Panc1 (cell line): ENCODE measurements at regions not wholly inside any gene's neighbourhood (a gene's known extent, or its start where the extent isn't known, plus 50 kb on each side); places are given as distances from the start of the nearest gene placed in this dataset.

Experiments used
- ATAC-seq: fragments of 200-7000 bp; cut with Tn5 transposase; 2 replicates; pipeline ENCODE4 v1.9.1; 2020; ENCODE audit warnings: mild to moderate bottlenecking, moderate library complexity
- BruUV-seq: library from RNA; stranded (reverse); fragments of 400-500 nt; replicated peaks from 2 replicates; lab custom pipeline; 2021; lab: Mats Ljungman, UMichigan
- CTCF ChIA-PET: fragments of 300-600 bp; sonication (Branson Sonifier 250); formaldehyde crosslinking; loops from one replicate; lab custom pipeline; 2022; ENCODE audit warnings: antibody characterized with exemption; lab: Charles Lee
- POLR2A ChIA-PET: fragments of 300-600 bp; sonication (Branson Sonifier 250); formaldehyde crosslinking; loops from one replicate; lab custom pipeline; 2022; ENCODE audit warnings: antibody characterized with exemption; lab: Charles Lee
- DNase-seq: peaks from one replicate; pipeline ENCODE4 v3.0.0-alpha.2; 2010; ENCODE audit warnings: low read depth, low spot score
- H3K27ac ChIP-seq: 2 replicates; pipeline ENCODE4 v1.5.1; 2011; ENCODE audit warnings: mild to moderate bottlenecking, low read length, inconsistent platforms
- H3K27me3 ChIP-seq: fragments of 200-500 bp; sonication (Bioruptor generic); 2 replicates; pipeline ENCODE4 v1.6.0; 2014; ENCODE audit warnings: low read length, inconsistent platforms; ENCODE audit not compliant: control insufficient read depth, insufficient read depth
- H3K36me3 ChIP-seq: fragments of 200-500 bp; sonication (Bioruptor generic); 2 replicates; pipeline ENCODE4 v1.5.1; 2014; ENCODE audit warnings: inconsistent platforms, mild to moderate bottlenecking, low read length, moderate library complexity; ENCODE audit not compliant: control insufficient read depth, insufficient read depth
- H3K4me1 ChIP-seq: 2 replicates; pipeline ENCODE4 v1.5.1; 2011; ENCODE audit warnings: inconsistent platforms, mild to moderate bottlenecking, low read length, moderate library complexity; ENCODE audit not compliant: control insufficient read depth, insufficient read depth
- H3K4me3 ChIP-seq, 2 experiments: 2 replicates each; pipeline ENCODE4 v1.5.1; 2011 to 2012; ENCODE audit warnings: low read depth in 2 of 2, low read length in 2 of 2, mild to moderate bottlenecking in 2 of 2, inconsistent platforms in 1 of 2, moderate library complexity in 1 of 2
- H3K9me3 ChIP-seq: fragments of 200-500 bp; sonication (Bioruptor generic); 2 replicates; pipeline ENCODE4 v1.5.1; 2014; ENCODE audit warnings: low read depth, mild to moderate bottlenecking, inconsistent platforms, low read length, moderate library complexity; ENCODE audit not compliant: control insufficient read depth, insufficient read depth
- CTCF ChIP-seq: fragments of 450-650 bp; IDR thresholded peaks from 2 replicates; pipeline ENCODE4 v1.5.1; 2017; ENCODE audit warnings: mild to moderate bottlenecking
- POLR2AphosphoS5 ChIP-seq: IDR thresholded peaks from 2 replicates; pipeline ENCODE4 v1.6.1; 2012; ENCODE audit warnings: mild to moderate bottlenecking, low read depth, low read length, moderate library complexity
- REST ChIP-seq, 2 experiments: IDR thresholded peaks; 2 replicates each; pipeline ENCODE4 v1.6.1; 2011 to 2012; ENCODE audit warnings: low read depth in 2 of 2, control low read depth in 1 of 2, low read length in 1 of 2, mild to moderate bottlenecking in 1 of 2, moderate library complexity in 1 of 2; ENCODE audit not compliant: insufficient read depth in 1 of 2
- SIN3A ChIP-seq: IDR thresholded peaks from 2 replicates; pipeline ENCODE4 v1.6.1; 2012; ENCODE audit warnings: low read depth, mild to moderate bottlenecking, low read length, moderate library complexity, borderline replicate concordance; ENCODE audit not compliant: insufficient read depth
- TCF7L2 ChIP-seq: IDR thresholded peaks from 2 replicates; pipeline ENCODE4 v1.6.1; 2011; ENCODE audit warnings: mild to moderate bottlenecking, low read depth, low read length, inconsistent platforms
- in situ Hi-C: cut with HindIII; loops from 2 replicates; pipeline ENCODE4 v1.10.0; 2016; ENCODE audit warnings: low sequenced_read_pairs, low pct_unique_long_range_greater_than_20kb
- intact Hi-C: fragments of 100-400 bp; cut with micrococcal nuclease; formaldehyde crosslinking; loops from one replicate; pipeline ENCODE4 v1.10.0; 2022; ENCODE audit not compliant: unreplicated experiment

GRCh38 chr13:71056581-71056980, 810.4 kb downstream of the DACH1 start:
- POLR2A ChIA-PET, result no interaction called here
- H3K9me3 ChIP-seq, result no peaks in the 10 kb centered on the region
- no peak for ATAC-seq
- no peak for DNase-seq
- H3K27ac ChIP-seq, result no peak overlapping the region
- no peaks in the 10 kb centered on the region for H3K36me3 ChIP-seq
- H3K4me3 ChIP-seq, result no peak overlapping the region
- no peak for TF ChIP-seq SIN3A
- TF ChIP-seq REST (IDR thresholded peaks at IDR 0.05; ENCODE audit: insufficient read depth in 1 of 2, low read depth in 2 of 2, low read length in 1 of 2), result no peak
- TF ChIP-seq POLR2AphosphoS5, result no peak
- TF ChIP-seq CTCF, result no peak
- TF ChIP-seq TCF7L2, result no peak
- in situ Hi-C loops, result no loop called here
- intact Hi-C loops, result no loop called here
- BruUV-seq, result no TSS peak
- no peaks in the 10 kb centered on the region for H3K27me3 ChIP-seq
- CTCF ChIA-PET, result no interaction called here
- H3K4me1 ChIP-seq, result no peaks in the 10 kb centered on the region

GRCh38 chr13:71055644-71056043, 811.4 kb downstream of the DACH1 start:
- H3K36me3 ChIP-seq, result no peaks in the 10 kb centered on the region
- intact Hi-C loops (no loop called here), in situ Hi-C loops (no loop called here)
- no TSS peak for BruUV-seq
- H3K9me3 ChIP-seq, result no peaks in the 10 kb centered on the region
- ATAC-seq, result no peak
- no peaks in the 10 kb centered on the region for H3K27me3 ChIP-seq
- CTCF ChIA-PET, result no interaction called here
- no peaks in the 10 kb centered on the region for H3K4me1 ChIP-seq
- no peak for DNase-seq
- TF ChIP-seq TCF7L2 (no peak), SIN3A (no peak), POLR2AphosphoS5 (no peak), CTCF (no peak), REST (IDR thresholded peaks at IDR 0.05; ENCODE audit: insufficient read depth in 1 of 2, low read depth in 2 of 2, low read length in 1 of 2) (no peak)
- H3K27ac ChIP-seq, result no peak overlapping the region
- no peak overlapping the region for H3K4me3 ChIP-seq
- POLR2A ChIA-PET, result no interaction called here
